Suppressor macrophage treated with lipopolysaccharide for 1 hour (primary cell): ENCODE measurements at regions not wholly inside any gene's neighbourhood (a gene's known extent, or its start where the extent isn't known, plus 50 kb on each side); places are given as distances from the start of the nearest gene placed in this dataset.

ENCODE experiments used
- DNase-seq, 3 donors: peaks; one replicate each; pipeline ENCODE4 v3.0.0-alpha.2; 2020 to 2022

DNA sequence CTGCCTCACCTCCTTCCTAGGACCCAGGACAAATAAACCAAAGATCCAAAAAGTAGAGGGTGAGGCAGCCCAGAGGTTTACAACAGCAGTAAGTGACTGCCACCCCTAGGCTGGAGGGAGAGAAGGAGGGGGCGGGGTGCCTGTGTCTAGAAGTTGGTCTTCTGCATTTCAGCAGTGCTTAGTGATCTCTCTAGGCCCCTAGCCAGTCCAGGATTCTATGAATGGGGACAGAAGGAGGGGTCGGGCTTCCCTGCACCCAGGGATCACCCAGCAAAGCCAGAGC, 62.8 kb upstream of the KDM7A start:
- DNase-seq: peak in 1 of 3 donors; percentile 39

DNA sequence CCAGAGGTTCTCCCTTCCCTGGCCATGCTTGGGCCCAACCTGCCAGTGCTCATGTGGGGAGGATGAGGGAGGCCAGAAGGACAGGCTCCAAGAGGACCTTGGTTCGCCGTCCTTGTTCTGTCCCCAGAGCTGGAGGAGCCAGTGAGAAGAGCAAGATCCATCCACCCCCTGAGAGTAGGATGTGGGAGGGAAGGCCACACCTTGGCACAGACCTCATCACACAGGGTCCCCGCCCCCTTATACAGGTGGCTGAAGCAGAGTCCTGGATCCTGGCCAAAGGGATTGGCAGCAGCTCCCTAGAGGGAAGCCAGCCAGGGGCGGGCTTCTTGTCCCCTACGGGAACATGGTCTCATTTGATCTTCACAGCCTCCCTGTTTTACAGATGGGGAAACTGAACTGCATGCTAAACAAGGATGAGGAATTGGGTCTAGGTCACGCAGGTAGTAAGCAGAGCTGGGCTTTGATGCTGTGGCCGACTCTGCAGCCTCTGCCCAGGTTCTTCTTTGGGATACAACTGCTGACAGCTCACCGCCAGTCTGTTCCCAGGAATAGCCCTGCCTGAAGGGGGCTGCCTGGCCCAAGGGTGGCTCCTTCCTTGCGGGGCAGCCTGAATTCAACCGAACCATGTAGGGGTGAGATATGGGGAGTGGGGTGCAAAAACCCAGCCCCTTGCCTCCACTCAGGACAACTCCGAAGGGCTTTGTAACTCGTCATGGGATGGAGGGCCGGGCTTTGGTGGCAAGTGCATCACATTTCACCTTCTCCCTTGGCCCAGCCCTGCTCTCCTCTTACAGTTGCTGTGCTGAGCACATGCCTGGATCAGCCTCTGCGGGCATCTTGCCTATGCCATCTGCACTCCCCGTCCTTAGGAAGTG, 62.2 kb upstream of the KDM7A start:
- no peak for DNase-seq

DNA sequence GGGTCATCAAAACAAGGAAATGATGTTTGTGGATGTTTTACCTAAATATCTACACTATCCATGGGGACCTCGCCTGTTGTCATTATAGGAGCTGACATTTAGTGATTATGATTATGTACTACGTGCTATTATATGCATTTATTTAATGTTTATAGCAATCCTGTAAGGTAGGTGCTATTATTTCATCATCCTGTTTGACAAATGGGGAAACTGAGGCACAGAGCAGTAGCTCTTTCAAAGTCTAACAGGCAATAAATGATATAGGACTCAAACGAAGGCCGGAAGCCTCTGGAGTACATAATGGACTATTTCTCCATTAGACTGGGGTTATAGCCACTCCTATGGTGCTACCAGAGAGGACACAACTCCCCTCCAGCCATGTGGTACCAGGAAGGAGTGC, 60.6 kb upstream of the KDM7A start:
- no peak for DNase-seq

DNA sequence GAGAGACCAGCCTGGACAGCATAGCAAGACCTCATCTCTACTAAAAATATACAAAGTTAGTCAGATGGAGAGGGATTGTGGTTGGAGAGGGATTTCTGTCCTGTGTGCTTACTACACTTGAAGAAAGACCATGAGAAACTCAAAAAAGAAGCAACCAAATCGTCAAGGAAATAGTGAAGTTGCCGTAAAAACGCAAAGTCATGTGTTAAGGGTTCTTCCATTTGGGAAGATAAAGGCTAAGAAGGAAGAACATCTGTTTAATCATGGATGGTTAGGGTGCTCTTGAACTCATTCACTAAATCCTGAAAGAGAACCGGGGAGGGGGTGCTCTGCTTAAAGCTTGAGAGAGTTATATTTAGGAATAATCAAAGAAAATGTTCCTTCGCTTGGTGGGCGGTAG, 59.8 kb upstream of the KDM7A start:
- peak in 1 of 3 donors; percentile 43 for DNase-seq

DNA sequence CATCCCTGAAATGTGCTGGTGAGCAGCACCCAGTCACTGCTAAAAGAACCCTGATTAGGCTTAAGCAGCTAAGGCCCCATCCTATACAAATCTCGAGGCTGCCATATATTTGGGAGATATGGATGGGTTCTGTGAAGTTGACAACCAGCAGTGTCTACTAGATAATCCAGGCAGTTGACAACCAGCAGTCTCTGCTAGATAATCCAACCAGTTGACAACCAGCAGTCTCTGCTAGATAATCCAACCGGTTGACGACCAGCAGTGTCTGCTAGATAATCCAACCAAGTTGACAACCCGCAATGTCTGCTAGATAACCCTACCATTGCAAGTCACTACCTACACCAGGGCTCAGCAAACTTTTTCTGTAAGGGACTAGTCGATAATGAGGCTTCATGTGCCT, 58.3 kb upstream of the KDM7A start:
- no peak for DNase-seq

DNA sequence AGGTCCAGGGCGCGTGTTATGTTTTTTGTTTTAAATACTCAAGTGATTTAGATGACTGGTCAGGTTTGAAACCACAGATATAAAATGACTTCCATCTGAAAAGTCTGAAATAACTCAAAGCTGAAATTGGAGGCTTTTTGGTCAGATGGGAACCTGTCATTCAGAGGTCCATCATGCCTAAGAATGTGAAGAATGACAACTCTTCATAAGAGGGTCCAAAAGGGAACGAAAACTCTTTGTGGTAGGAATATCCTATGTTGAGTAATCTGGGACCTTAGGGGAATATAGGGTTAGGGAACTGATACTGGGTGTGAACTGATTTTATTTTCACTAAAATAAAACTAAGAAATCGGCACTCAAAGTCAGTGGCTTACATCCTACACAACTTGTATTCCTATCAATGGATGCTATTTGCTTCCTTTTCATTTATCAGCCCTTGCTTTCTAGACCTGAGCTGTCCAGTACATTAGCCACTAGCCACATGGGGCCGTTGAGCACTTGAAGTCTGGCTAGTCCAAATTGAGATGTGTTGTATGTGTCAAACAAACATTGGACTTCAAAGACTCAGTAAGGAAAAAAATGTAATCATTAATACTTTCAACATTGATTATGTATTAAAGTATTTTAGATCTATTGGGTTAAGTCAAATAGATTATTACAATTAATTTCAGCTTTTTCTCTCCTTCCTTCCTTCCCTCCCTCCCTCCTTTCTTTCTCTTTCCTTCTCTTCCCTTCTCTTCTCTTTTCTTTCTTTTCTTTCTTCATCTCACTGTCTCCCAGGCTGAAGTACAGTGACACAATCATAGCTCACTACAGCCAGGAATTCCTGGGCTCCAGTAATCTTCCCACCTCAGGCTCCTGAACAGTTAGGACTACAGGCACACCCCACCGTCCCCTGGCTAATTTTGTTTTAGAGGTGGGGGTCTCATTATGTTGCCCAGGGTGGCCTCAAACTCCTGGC, 56.5 kb upstream of the KDM7A start:
- DNase-seq: peak; percentile 84 to 98 (median 96)

DNA sequence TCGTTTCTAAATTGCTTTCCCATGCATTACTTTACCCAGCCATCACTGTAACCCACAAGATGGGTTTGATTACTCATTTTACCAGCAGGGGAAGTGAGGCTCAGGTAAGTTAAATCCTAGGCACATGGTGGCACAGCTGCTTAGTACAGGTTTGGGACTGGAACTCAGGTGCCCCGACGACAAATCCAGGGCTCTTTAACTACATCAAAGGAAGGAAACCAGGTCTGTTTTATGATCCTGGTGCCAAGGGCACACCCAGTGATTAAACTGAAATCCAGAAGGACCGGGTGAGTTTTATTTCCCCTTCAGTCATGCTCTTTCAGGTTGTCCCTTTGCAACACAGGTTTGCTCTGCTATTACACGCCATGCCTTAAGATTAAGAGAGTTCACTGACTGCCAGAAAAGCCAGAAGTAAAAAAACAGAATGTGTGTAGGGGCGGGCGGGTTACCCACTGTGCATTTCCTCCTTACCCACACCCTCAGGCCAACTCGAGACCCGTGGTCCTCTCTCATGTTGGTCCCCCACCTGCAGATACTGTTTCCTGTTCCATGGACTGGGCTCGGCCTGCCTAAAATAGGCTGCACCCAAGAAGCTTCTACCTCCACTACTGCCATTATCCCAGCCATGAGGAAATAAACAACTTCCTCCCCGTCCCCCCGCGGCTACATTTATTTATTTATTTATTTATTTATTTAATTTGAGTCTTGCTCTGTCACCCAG, 55.1 kb upstream of the KDM7A start:
- peak; percentile 42 to 64 (median 52) for DNase-seq

DNA sequence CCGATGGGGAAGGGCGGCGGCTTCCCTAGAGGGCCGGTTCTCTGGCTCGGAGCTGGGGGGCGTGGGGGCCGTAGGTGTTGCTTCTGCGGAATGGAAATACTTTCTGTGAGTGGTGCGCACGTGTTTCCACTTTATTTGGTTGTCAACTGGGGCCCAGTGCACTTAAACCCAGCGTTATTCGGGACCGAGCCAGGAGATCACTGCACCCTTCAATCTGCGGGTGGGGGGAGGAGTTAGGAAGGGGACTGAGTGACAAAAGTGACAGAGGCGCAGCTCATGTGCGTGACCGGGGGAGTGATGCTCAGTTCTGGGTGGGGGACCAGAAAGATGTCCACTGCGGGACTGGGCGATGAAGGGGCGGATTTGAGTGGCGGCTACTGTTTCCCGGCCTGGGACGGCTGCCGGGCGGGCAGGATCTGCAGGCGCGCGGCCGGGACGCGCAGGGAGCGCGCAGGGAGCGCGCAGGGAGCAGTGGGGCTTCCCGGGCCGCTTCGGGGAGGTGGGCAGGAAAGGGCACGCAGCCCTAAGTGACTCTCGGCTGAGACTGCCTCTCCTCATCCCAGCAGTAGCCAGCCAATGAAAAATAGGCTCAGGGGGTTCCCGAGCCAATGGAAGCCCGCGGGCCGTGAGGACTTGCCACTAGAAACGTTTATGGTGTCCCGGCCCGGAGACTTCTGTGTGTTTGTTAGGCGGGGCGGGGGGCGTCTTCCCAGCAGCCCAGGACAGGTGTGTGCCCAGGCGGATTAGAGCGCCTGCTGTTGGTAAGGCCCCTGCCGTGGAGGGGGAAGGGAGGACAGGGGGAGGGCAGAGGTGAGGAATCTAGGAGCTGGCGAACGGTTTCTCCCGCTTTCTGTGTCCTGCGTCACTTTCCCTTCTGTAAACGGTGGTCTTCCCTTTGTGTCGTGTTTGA, 54.3 kb upstream of the KDM7A start:
- DNase-seq: peak; percentile 79 to 90 (median 88)

DNA sequence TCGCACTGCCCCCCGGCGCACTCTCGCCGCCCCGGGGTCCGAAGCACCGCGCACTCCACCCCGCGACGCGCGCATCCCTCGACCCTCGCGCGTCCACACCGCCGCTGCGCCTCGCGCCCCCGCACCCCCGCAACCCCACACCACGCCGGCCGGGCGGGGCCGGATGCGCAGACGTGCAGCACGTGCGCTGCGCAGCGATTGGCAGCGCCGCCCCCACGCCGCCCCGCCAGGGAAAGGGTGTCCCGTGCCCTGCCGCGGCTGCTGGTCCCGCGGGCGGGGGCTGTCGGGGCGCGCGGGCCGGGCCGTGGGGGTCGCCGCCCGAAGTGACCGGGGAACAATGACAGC, 53.7 kb upstream of the KDM7A start:
- DNase-seq: peak; percentile 51 to 79 (median 52)

DNA sequence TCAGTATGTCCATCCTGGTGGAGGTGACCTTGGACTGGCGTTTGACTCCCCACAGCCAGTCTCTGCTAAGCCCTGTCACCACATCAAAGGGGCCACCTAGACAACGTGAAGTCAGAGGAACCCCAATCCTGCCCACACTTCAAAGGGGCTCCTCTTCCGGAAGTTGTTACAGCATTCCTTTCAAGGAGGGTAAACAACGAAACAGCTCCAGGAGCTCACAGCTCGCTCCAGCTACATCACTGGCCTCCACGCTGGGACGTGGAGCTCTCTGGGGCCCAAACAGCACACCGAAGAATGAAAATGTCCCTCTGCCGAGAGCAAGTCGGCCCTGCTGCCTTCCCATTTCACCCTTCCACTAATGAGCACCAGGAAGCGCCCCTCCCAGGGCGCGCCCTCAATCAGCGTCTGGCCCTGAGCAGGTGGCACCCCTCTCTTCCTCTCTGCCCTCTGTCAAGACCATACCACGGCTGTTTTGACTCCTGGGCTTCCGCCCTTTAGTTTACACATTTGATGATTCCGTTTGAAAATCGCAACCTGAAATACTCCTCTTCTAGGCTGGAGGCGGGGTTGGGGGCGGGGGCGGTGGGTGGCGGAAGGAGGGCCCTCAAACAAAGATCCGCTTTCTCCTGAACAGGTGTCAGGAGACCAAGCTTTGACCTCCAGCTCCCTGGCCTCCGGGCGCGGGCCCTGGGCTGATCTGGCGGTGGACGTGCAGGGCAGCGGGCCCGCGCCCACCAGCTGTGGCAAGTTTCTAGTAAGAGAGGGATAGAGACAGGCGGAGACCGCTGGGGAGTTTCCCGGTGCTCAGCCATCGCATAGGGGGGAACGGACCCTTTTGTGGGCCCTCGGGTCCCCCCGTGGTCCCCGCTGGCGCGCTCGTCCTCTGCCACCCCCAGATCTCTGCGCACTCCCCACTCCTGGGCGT, 53.1 kb upstream of the KDM7A start:
- peak in 2 of 3 donors; percentile 47 to 50 for DNase-seq

DNA sequence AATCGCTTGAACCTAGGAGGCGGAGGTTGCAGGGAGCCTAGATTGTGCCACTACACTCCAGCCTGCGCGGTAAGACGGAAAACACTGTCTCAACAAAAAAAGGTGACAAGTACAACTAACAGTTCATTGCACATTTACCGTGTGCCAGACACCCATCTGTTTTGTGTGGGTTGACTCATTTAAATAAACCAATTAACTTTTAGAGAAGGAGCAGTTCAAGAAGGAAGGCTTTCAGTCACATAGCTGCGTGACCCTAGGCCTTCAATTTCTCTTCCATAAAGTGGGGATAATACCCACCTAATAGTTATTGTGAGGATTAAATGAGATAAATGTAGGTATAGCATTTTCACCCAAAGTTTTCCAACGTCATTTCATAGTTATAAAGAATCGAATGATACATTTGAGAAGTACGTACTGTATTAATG, 52.3 kb upstream of the KDM7A start:
- no peak for DNase-seq
